Lung (tissue), 11 donors: ENCODE measurements at regions not wholly inside any gene's neighbourhood (a gene's known extent, or its start where the extent isn't known, plus 50 kb on each side); places are given as distances from the start of the nearest gene placed in this dataset.

ENCODE experiments used
- ATAC-seq: fragments of 200-7000 bp; cut with Tn5 transposase; one replicate; pipeline ENCODE4 v1.9.1; 2020; ENCODE audit warnings: moderate number of reproducible peaks; ENCODE audit not compliant: insufficient read depth, low FRiP score
- DNase-seq, 3 donors: peaks; one replicate each; pipeline ENCODE4 v3.0.0-alpha.2; 2013 to 2017
- H3K27ac ChIP-seq, 2 donors: one replicate each; pipeline ENCODE4 v1.5.1; 2013; ENCODE audit warnings: mild to moderate bottlenecking in 2 of 2, moderate library complexity in 2 of 2, control low read depth in 1 of 2, inconsistent platforms in 1 of 2, low read depth in 1 of 2, low read length in 1 of 2
- H3K27me3 ChIP-seq, 3 donors: one replicate each; pipeline ENCODE4 v1.5.1; 2013; ENCODE audit warnings: low read length in 2 of 3; ENCODE audit not compliant: control insufficient read depth in 3 of 3, insufficient read depth in 3 of 3
- H3K36me3 ChIP-seq, 4 donors: one replicate each; pipeline ENCODE4 v1.5.1; 2013; ENCODE audit warnings: low read length in 4 of 4, mild to moderate bottlenecking in 1 of 4, moderate library complexity in 1 of 4; ENCODE audit not compliant: control insufficient read depth in 4 of 4, insufficient read depth in 4 of 4
- H3K4me1 ChIP-seq, 5 donors: one replicate each; pipeline ENCODE4 v1.5.1; 2013; ENCODE audit warnings: low read length in 5 of 5, mild to moderate bottlenecking in 2 of 5, moderate library complexity in 1 of 5; ENCODE audit not compliant: control insufficient read depth in 5 of 5, insufficient read depth in 5 of 5
- H3K4me3 ChIP-seq: one replicate; pipeline ENCODE4 v1.5.1; 2013; ENCODE audit warnings: mild to moderate bottlenecking, control low read depth, moderate library complexity
- H3K9ac ChIP-seq, 2 donors: one replicate each; pipeline ENCODE4 v1.5.1; 2013; ENCODE audit warnings: low read length in 2 of 2, control low read depth in 1 of 2; ENCODE audit not compliant: insufficient read depth in 1 of 2
- H3K9me3 ChIP-seq, 4 donors: one replicate each; pipeline ENCODE4 v1.5.1; 2013; ENCODE audit warnings: low read length in 3 of 4, mild to moderate bottlenecking in 1 of 4, moderate library complexity in 1 of 4; ENCODE audit not compliant: control insufficient read depth in 4 of 4, insufficient read depth in 3 of 4
- WGBS, 2 donors: extraction: QIAGEN DNeasy Blood & Tissue Kit; methylation state at CpG; one replicate each; pipeline ENCODE4 v1.1.7; 2013; 5-methylcytosine and 5-hydroxymethylcytosine counted together
- TF ChIP-seq, protein P1 (sequence below): IDR thresholded peaks from 2 replicates; pipeline ENCODE4 v1.5.1; 2012; ENCODE audit warnings: mild to moderate bottlenecking; ENCODE audit errors: control extremely low read depth, extremely low read depth
- donor health status: control.
- donor health status: control.
- donor health status: Bipolar disorder and iron deficiency.
- donor health status: healthy.
- donor health status: DM: yes; HTN: yes; CAD: no.

DNA sequence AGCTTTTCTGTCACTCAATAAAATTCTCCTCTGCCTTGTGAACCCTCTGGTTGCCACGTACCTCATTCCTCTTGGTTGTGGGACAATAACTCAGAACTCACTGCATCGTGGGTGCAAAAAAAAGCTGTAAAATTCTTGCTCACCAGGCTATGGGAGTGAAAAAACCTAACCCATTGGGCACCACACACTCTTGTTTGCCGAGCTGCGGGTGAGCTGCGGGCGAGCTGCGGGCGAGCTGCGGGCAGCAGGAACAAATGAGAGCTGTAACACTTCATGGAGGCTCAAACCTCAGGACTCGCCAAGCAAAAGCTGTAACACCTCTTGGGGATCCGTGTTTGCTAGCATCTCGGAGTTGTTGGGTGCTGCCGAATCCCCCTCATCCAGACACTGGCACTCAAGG, 641.3 kb upstream of the CHRM3 start:
- H3K4me1 ChIP-seq = no peaks in the 10 kb centered on the region
- WGBS, 2 donors = 84 to 92% methylated on average over 13 of the region's 13 CpGs
- peaks cover 0 to 5% (median 2%) of the 10 kb centered on the region in 4 donors for H3K9me3 ChIP-seq
- no peak overlapping the region for H3K4me3 ChIP-seq
- no peak for ATAC-seq
- DNase-seq = no peak
- no peaks in the 10 kb centered on the region for H3K36me3 ChIP-seq
- no peak overlapping the region for H3K9ac ChIP-seq
- no peaks in the 10 kb centered on the region for H3K27me3 ChIP-seq
- no peak overlapping the region for H3K27ac ChIP-seq
- TF ChIP-seq, protein P1, sequence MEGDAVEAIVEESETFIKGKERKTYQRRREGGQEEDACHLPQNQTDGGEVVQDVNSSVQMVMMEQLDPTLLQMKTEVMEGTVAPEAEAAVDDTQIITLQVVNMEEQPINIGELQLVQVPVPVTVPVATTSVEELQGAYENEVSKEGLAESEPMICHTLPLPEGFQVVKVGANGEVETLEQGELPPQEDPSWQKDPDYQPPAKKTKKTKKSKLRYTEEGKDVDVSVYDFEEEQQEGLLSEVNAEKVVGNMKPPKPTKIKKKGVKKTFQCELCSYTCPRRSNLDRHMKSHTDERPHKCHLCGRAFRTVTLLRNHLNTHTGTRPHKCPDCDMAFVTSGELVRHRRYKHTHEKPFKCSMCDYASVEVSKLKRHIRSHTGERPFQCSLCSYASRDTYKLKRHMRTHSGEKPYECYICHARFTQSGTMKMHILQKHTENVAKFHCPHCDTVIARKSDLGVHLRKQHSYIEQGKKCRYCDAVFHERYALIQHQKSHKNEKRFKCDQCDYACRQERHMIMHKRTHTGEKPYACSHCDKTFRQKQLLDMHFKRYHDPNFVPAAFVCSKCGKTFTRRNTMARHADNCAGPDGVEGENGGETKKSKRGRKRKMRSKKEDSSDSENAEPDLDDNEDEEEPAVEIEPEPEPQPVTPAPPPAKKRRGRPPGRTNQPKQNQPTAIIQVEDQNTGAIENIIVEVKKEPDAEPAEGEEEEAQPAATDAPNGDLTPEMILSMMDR = no peak

DNA sequence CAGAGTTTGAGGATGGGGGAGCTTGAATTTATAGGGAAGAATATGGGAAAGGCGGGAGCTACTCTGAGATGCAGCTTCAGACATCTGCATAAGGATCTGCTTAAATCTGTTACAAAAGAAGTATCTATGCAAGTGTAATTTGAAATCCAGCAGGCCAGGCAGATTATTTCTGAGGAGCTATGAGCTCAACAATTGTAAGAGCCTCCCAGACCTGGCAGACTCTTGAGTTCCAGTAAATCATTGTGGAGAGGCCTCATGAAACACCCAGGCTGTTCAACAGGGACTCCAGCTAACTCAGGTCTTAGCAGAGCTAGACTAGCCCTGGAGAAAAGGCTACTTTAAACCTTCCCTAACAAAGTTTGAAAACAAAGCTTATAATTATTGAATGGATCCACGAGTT, 647.5 kb upstream of the CHRM3 start:
- TF ChIP-seq, protein P1 = no peak
- Histone ChIP-seq H3K9ac (no peak overlapping the region), H3K4me3 (no peak overlapping the region), H3K27ac (no peak overlapping the region), H3K9me3 (no peaks in the 10 kb centered on the region), H3K4me1 (no peaks in the 10 kb centered on the region), H3K36me3 (no peaks in the 10 kb centered on the region), H3K27me3 (no peaks in the 10 kb centered on the region)
- WGBS, 2 donors = 65 to 74% methylated on average over 2 of the region's 2 CpGs
- ATAC-seq = no peak
- peak in 1 of 3 donors; percentile 20 for DNase-seq

DNA sequence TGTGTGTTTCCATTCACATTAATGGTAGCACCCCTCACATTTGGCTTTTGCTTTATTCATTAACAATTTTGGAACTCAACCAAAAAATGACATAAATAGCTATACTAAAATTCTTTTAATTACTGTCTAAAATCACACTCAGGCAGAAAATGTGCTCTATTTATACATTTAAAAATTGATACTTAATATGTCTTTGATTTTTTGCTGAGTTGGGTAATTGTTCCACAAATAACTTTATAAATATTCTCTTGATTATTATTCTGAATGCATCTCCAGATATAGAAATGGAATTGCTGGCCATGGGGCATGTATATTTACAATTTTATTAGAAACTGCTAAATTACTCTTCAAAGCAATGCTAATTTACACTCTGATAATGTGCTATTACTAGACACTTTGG, 658.7 kb upstream of the CHRM3 start:
- H3K36me3 ChIP-seq = no peaks in the 10 kb centered on the region
- no peaks in the 10 kb centered on the region for H3K9me3 ChIP-seq
- no peak for DNase-seq
- H3K4me3 ChIP-seq = no peak overlapping the region
- no peak for ATAC-seq
- TF ChIP-seq, protein P1 = no peak
- no peaks in the 10 kb centered on the region for H3K27me3 ChIP-seq
- H3K27ac ChIP-seq = no peak overlapping the region
- H3K9ac ChIP-seq = no peak overlapping the region
- no peaks in the 10 kb centered on the region for H3K4me1 ChIP-seq

DNA sequence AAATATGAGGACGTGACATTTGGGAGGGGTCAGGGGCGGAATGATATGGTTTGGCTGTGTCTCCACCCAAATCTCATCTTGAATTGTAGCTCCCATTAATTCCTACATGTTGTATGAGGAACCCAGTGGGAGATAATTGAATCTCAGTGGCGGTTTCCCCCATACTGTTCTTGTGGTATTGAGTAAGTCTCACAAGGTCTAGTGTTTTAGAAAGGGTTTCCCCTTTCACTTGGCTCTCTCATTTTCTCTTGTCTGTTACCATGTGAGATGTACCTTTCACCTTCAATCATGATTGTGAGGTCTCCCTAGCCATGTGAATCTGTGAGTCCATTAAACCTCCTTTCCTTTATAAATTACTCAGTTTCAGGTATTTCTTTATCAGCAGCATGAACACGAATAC, 663.6 kb upstream of the CHRM3 start:
- no peak for ATAC-seq
- H3K4me1 ChIP-seq = no peaks in the 10 kb centered on the region
- TF ChIP-seq, protein P1 = no peak
- DNase-seq = no peak
- no peak overlapping the region for H3K4me3 ChIP-seq
- 76 to 77% methylated on average over 4 of the region's 4 CpGs for WGBS, 2 donors
- no peaks in the 10 kb centered on the region for H3K36me3 ChIP-seq
- no peaks in the 10 kb centered on the region for H3K27me3 ChIP-seq
- no peaks in the 10 kb centered on the region for H3K9me3 ChIP-seq
- H3K9ac ChIP-seq = no peak overlapping the region
- no peak overlapping the region for H3K27ac ChIP-seq
